Nephron progenitor cell (in vitro differentiated cells): ENCODE measurements at regions not wholly inside any gene's neighbourhood (a gene's known extent, or its start where the extent isn't known, plus 50 kb on each side); places are given as distances from the start of the nearest gene placed in this dataset.
"Not testable (repeated sequence)": the region's sequence is repeated elsewhere in the genome, so short reads cannot be mapped to it uniquely, and the experiment has no call there.

Experiments used
- DNase-seq: peaks from one replicate; pipeline ENCODE4 v3.0.0; 2021
- H3K27ac Mint-ChIP-seq: 2 replicates; pipeline ENCODE4 v1.8.0; 2021; ENCODE audit warnings: mild to moderate bottlenecking, moderate library complexity, mixed read lengths
- H3K27me3 Mint-ChIP-seq: 2 replicates; pipeline ENCODE4 v1.8.0; 2021; ENCODE audit warnings: mild to moderate bottlenecking, low read depth, mixed read lengths; ENCODE audit not compliant: poor library complexity
- H3K36me3 Mint-ChIP-seq: 2 replicates; pipeline ENCODE4 v1.8.0; 2021; ENCODE audit warnings: low read depth, mixed read lengths
- H3K4me1 Mint-ChIP-seq: 2 replicates; pipeline ENCODE4 v1.8.0; 2021; ENCODE audit warnings: mixed read lengths
- H3K4me3 Mint-ChIP-seq: 2 replicates; pipeline ENCODE4 v1.8.0; 2021; ENCODE audit warnings: mild to moderate bottlenecking, moderate library complexity, mixed read lengths
- H3K9me3 Mint-ChIP-seq: 2 replicates; pipeline ENCODE4 v1.8.0; 2021; ENCODE audit warnings: mild to moderate bottlenecking, moderate library complexity, mixed read lengths
- CTCF ChIP-seq: fragments of 200-600 bp; sonication (generic); IDR thresholded peaks from 2 replicates; pipeline ENCODE4 v1.5.0; 2021; ENCODE audit warnings: antibody characterized with exemption

GRCh38 chr9:13915131-13915530 lies 398.8 kb downstream of the NFIB start:
- DNase-seq: no peak
- no peaks in the 10 kb centered on the region for H3K36me3 Mint-ChIP-seq
- H3K4me1 Mint-ChIP-seq: peaks cover 19% of the 10 kb centered on the region
- no peak overlapping the region for H3K27ac Mint-ChIP-seq
- no peaks in the 10 kb centered on the region for H3K9me3 Mint-ChIP-seq
- TF ChIP-seq CTCF: no peak
- H3K27me3 Mint-ChIP-seq: peaks cover 2% of the 10 kb centered on the region
- H3K4me3 Mint-ChIP-seq: no peak overlapping the region

- Mint-ChIP-seq H3K9me3 (peaks cover 20% of the 10 kb centered on the region), H3K4me1 (peaks cover 15% of the 10 kb centered on the region), H3K4me3 (no peak overlapping the region), H3K36me3 (peaks cover 10% of the 10 kb centered on the region), H3K27ac (no peak overlapping the region), H3K27me3 (peaks cover 2% of the 10 kb centered on the region)
- DNase-seq: no peak
- no peak for TF ChIP-seq CTCF
Measured at GRCh38 chr9:13911473-13911872, 402.5 kb downstream of the NFIB start.

- H3K27me3 Mint-ChIP-seq, H3K4me1 Mint-ChIP-seq, DNase-seq, H3K4me3 Mint-ChIP-seq, H3K27ac Mint-ChIP-seq: not testable (repeated sequence)
- Mint-ChIP-seq H3K9me3 (peaks cover 31% of the 10 kb centered on the region), H3K36me3 (peaks cover 17% of the 10 kb centered on the region)
Measured at GRCh38 chr9:13907842-13908241, 406.1 kb downstream of the NFIB start.

GRCh38 chr9:13904746-13905145 lies 409.2 kb downstream of the NFIB start:
- Mint-ChIP-seq H3K4me3 (no peak overlapping the region), H3K27me3 (peaks cover 4% of the 10 kb centered on the region), H3K4me1 (peaks cover 14% of the 10 kb centered on the region), H3K9me3 (peaks cover 31% of the 10 kb centered on the region), H3K27ac (no peak overlapping the region), H3K36me3 (peaks cover 17% of the 10 kb centered on the region)
- TF ChIP-seq CTCF: no peak
- no peak for DNase-seq

- Mint-ChIP-seq H3K36me3 (peaks cover 17% of the 10 kb centered on the region), H3K9me3 (peaks cover 31% of the 10 kb centered on the region), H3K4me3 (no peak overlapping the region), H3K4me1 (peaks cover 17% of the 10 kb centered on the region), H3K27ac (no peak overlapping the region), H3K27me3 (peaks cover 4% of the 10 kb centered on the region)
- no peak for DNase-seq
- no peak for TF ChIP-seq CTCF
Measured at GRCh38 chr9:13904311-13904710, 409.6 kb downstream of the NFIB start.

GRCh38 chr9:13902286-13903066 lies 411.5 kb downstream of the NFIB start:
- DNase-seq: no peak
- Mint-ChIP-seq H3K4me1 (peaks cover 26% of the 10 kb centered on the region), H3K4me3 (no peak overlapping the region), H3K27me3 (peaks cover 4% of the 10 kb centered on the region), H3K27ac (no peak overlapping the region), H3K36me3 (peaks cover 10% of the 10 kb centered on the region), H3K9me3 (peaks cover 21% of the 10 kb centered on the region)
- no peak for TF ChIP-seq CTCF
